HUES6 (cell line): ENCODE measurements at regions not wholly inside any gene's neighbourhood (a gene's known extent, or its start where the extent isn't known, plus 50 kb on each side); places are given as distances from the start of the nearest gene placed in this dataset.

Experiments used
- H3K27ac ChIP-seq: 2 replicates; pipeline ENCODE4 v1.7.0; 2013; ENCODE audit warnings: low read depth, mild to moderate bottlenecking, low read length, inconsistent platforms
- H3K27me3 ChIP-seq: 2 replicates; pipeline ENCODE4 v1.6.1; 2013; ENCODE audit warnings: low read length; ENCODE audit not compliant: control insufficient read depth, insufficient read depth
- H3K36me3 ChIP-seq: 2 replicates; pipeline ENCODE4 v1.6.1; 2013; ENCODE audit warnings: low read length; ENCODE audit not compliant: control insufficient read depth, insufficient read depth
- H3K4me1 ChIP-seq: 2 replicates; pipeline ENCODE4 v1.6.1; 2013; ENCODE audit warnings: low read length; ENCODE audit not compliant: control insufficient read depth, insufficient read depth
- H3K4me3 ChIP-seq: 2 replicates; pipeline ENCODE4 v1.5.1; 2013; ENCODE audit warnings: low read depth, low read length
- H3K9ac ChIP-seq: one replicate; pipeline ENCODE4 v1.6.1; 2013; ENCODE audit warnings: mild to moderate bottlenecking, low read length
- H3K9me3 ChIP-seq: 2 replicates; pipeline ENCODE4 v1.6.1; 2013; ENCODE audit warnings: low read depth, low read length; ENCODE audit not compliant: control insufficient read depth, insufficient read depth

GRCh38 chr14:104332634-104333270 lies 194.4 kb downstream of the KIF26A start:
- H3K9me3 ChIP-seq, result peaks cover 18% of the 10 kb centered on the region
- no peaks in the 10 kb centered on the region; the same call in 1 of the 2 replicates for H3K27me3 ChIP-seq
- no peaks in the 10 kb centered on the region for H3K36me3 ChIP-seq

GRCh38 chr14:104333646-104334423 lies 195.4 kb downstream of the KIF26A start:
- Histone ChIP-seq H3K27ac (no peak overlapping the region), H3K27me3 (peaks cover 2% of the 10 kb centered on the region; the same call in 1 of the 2 replicates), H3K4me1 (no peaks in the 10 kb centered on the region), H3K36me3 (no peaks in the 10 kb centered on the region), H3K4me3 (no peak overlapping the region), H3K9me3 (peaks cover 22% of the 10 kb centered on the region), H3K9ac (no peak overlapping the region)

More at GRCh38 chr14:104332634-104333270, 194.4 kb downstream of the KIF26A start:
- Histone ChIP-seq H3K27ac (no peak overlapping the region), H3K4me1 (no peaks in the 10 kb centered on the region), H3K4me3 (no peak overlapping the region), H3K9ac (no peak overlapping the region)

GRCh38 chr14:104334424-104335161 lies 196.2 kb downstream of the KIF26A start:
- Histone ChIP-seq H3K36me3 (no peaks in the 10 kb centered on the region), H3K27me3 (peaks cover 7% of the 10 kb centered on the region; the same call in 1 of the 2 replicates), H3K9ac (no peak overlapping the region), H3K4me1 (no peaks in the 10 kb centered on the region), H3K27ac (no peak overlapping the region), H3K4me3 (no peak overlapping the region), H3K9me3 (peaks cover 20% of the 10 kb centered on the region)

- no peaks in the 10 kb centered on the region for H3K4me1 ChIP-seq
- H3K27me3 ChIP-seq, result peaks cover 9% of the 10 kb centered on the region; the same call in 1 of the 2 replicates
- peaks cover 16% of the 10 kb centered on the region for H3K9me3 ChIP-seq
- H3K36me3 ChIP-seq, result no peaks in the 10 kb centered on the region
- no peak overlapping the region for H3K9ac ChIP-seq
- no peak overlapping the region for H3K27ac ChIP-seq
- H3K4me3 ChIP-seq, result no peak overlapping the region
Measured at GRCh38 chr14:104335176-104335575, 196.8 kb downstream of the KIF26A start.

GRCh38 chr14:104335611-104336010 lies 197.2 kb downstream of the KIF26A start:
- H3K4me3 ChIP-seq, result no peak overlapping the region
- no peak overlapping the region for H3K9ac ChIP-seq
- no peaks in the 10 kb centered on the region for H3K4me1 ChIP-seq
- no peaks in the 10 kb centered on the region for H3K36me3 ChIP-seq
- H3K27ac ChIP-seq, result no peak overlapping the region
- H3K27me3 ChIP-seq, result peaks cover 13% of the 10 kb centered on the region; the same call in 1 of the 2 replicates
- peaks cover 11% of the 10 kb centered on the region; the same call in 1 of the 2 replicates for H3K9me3 ChIP-seq

GRCh38 chr14:104337351-104337750 lies 199.0 kb downstream of the KIF26A start:
- no peak overlapping the region for H3K4me3 ChIP-seq
- H3K36me3 ChIP-seq, result no peaks in the 10 kb centered on the region
- no peak overlapping the region for H3K27ac ChIP-seq
- no peak overlapping the region for H3K9ac ChIP-seq
- H3K4me1 ChIP-seq, result peaks cover 2% of the 10 kb centered on the region; the same call in 1 of the 2 replicates
- H3K27me3 ChIP-seq, result peaks cover 16% of the 10 kb centered on the region; the same call in 1 of the 2 replicates
- 0 out of 2 replicates have a peak, but pooled peaks cover 6% of the 10 kb centered on the region for H3K9me3 ChIP-seq

GRCh38 chr14:104339361-104339760 lies 201.0 kb downstream of the KIF26A start:
- Histone ChIP-seq H3K36me3 (no peaks in the 10 kb centered on the region), H3K27me3 (peaks cover 16% of the 10 kb centered on the region; the same call in 1 of the 2 replicates), H3K9me3 (peaks cover 6% of the 10 kb centered on the region; the same call in 1 of the 2 replicates), H3K27ac (no peak overlapping the region), H3K4me3 (no peak overlapping the region), H3K4me1 (peaks cover 9% of the 10 kb centered on the region; the same call in 1 of the 2 replicates), H3K9ac (no peak overlapping the region)

- Histone ChIP-seq H3K27me3 (peaks cover 16% of the 10 kb centered on the region; the same call in 1 of the 2 replicates), H3K4me1 (peaks cover 9% of the 10 kb centered on the region; the same call in 1 of the 2 replicates), H3K27ac (no peak overlapping the region), H3K36me3 (no peaks in the 10 kb centered on the region), H3K4me3 (no peak overlapping the region), H3K9me3 (peaks cover 6% of the 10 kb centered on the region; the same call in 1 of the 2 replicates), H3K9ac (no peak overlapping the region)
Measured at GRCh38 chr14:104339829-104340228, 201.4 kb downstream of the KIF26A start.

GRCh38 chr14:104341532-104342434 lies 203.4 kb downstream of the KIF26A start:
- Histone ChIP-seq H3K9ac (no peak overlapping the region), H3K27me3 (peaks cover 20% of the 10 kb centered on the region; the same call in 1 of the 2 replicates), H3K4me3 (peak overlapping the region; percentile 44; the same call in 1 of the 2 replicates), H3K36me3 (no peaks in the 10 kb centered on the region), H3K9me3 (peaks cover 6% of the 10 kb centered on the region; the same call in 1 of the 2 replicates), H3K4me1 (peaks cover 9% of the 10 kb centered on the region; the same call in 1 of the 2 replicates), H3K27ac (no peak overlapping the region)
